Progenitor cell of endocrine pancreas (in vitro differentiated cells): ENCODE measurements at regions not wholly inside any gene's neighbourhood (a gene's known extent, or its start where the extent isn't known, plus 50 kb on each side); places are given as distances from the start of the nearest gene placed in this dataset.
"Not testable (repeated sequence)": the region's sequence is repeated elsewhere in the genome, so short reads cannot be mapped to it uniquely, and the experiment has no call there.

Experiments
- DNase-seq: peaks from one replicate; pipeline ENCODE4 v3.0.0; 2021; ENCODE audit warnings: low spot score; ENCODE audit not compliant: unreplicated experiment
- H3K27ac Mint-ChIP-seq: 2 replicates; pipeline ENCODE4 v1.8.0; 2021; ENCODE audit warnings: mild to moderate bottlenecking, moderate library complexity, mixed read lengths
- H3K27me3 Mint-ChIP-seq: 2 replicates; pipeline ENCODE4 v1.8.0; 2021; ENCODE audit warnings: mixed read lengths
- H3K36me3 Mint-ChIP-seq: 2 replicates; pipeline ENCODE4 v1.8.0; 2022; ENCODE audit warnings: mixed read lengths; ENCODE audit not compliant: insufficient read depth
- H3K4me1 Mint-ChIP-seq: 2 replicates; pipeline ENCODE4 v1.8.0; 2021; ENCODE audit warnings: low read depth, mixed read lengths
- H3K4me3 Mint-ChIP-seq: 2 replicates; pipeline ENCODE4 v1.8.0; 2021; ENCODE audit warnings: low read depth, mild to moderate bottlenecking, moderate library complexity, mixed read lengths
- H3K9me3 Mint-ChIP-seq: 2 replicates; pipeline ENCODE4 v1.8.0; 2021; ENCODE audit warnings: low read depth, mixed read lengths
- TF ChIP-seq, protein P1 (sequence below): fragments of 200-600 bp; sonication (generic); IDR thresholded peaks from one replicate; pipeline ENCODE4 v1.5.0; 2021; ENCODE audit warnings: antibody characterized with exemption, mild to moderate bottlenecking; ENCODE audit not compliant: unreplicated experiment

DNA sequence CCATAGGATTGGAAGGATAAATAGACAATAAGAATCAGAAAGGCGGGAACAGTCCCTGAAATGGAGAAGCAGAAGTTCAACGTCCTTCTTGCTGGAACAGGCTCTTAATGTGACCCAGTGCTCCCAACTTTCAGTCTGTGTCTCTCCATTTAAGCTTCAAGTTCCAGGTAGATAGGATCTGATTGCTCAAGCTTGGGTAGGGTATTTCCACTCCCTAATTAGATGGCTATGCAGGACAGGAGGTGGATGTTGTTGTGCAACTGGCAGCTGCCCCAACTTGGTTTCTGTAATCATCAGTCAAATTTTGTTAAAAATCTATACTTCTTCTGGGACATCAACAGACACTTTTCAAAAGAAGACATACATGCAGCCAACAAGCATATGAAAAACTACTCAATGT lies 266.2 kb downstream of the C12orf75 start:
- Mint-ChIP-seq H3K27ac (no peak overlapping the region), H3K4me1 (peaks cover 7% of the 10 kb centered on the region), H3K9me3 (no peaks in the 10 kb centered on the region), H3K4me3 (no peak overlapping the region), H3K27me3 (peaks cover 8% of the 10 kb centered on the region), H3K36me3 (no peaks in the 10 kb centered on the region)
- TF ChIP-seq, protein P1, sequence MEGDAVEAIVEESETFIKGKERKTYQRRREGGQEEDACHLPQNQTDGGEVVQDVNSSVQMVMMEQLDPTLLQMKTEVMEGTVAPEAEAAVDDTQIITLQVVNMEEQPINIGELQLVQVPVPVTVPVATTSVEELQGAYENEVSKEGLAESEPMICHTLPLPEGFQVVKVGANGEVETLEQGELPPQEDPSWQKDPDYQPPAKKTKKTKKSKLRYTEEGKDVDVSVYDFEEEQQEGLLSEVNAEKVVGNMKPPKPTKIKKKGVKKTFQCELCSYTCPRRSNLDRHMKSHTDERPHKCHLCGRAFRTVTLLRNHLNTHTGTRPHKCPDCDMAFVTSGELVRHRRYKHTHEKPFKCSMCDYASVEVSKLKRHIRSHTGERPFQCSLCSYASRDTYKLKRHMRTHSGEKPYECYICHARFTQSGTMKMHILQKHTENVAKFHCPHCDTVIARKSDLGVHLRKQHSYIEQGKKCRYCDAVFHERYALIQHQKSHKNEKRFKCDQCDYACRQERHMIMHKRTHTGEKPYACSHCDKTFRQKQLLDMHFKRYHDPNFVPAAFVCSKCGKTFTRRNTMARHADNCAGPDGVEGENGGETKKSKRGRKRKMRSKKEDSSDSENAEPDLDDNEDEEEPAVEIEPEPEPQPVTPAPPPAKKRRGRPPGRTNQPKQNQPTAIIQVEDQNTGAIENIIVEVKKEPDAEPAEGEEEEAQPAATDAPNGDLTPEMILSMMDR = no peak
- DNase-seq = no peak

DNA sequence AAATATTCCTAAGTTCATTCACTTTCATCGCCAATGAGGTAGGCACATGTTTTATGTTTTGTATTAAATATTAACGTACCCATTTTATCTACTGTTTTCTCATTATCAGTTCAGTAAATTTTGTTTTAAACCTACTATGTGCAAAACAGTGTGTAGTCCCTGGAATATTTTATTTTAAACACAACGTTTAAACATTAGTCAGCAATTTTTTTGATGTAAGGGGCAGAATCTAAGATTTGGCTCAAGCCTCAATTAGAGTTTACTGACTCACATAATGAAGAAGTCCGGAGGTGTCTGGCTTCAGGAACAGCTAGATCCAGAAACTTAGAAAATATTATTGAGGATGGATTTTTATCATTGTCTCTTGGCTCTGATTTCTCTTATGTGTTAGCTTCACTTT lies 267.5 kb downstream of the C12orf75 start:
- DNase-seq = no peak
- no peaks in the 10 kb centered on the region for H3K36me3 Mint-ChIP-seq
- peaks cover 7% of the 10 kb centered on the region for H3K4me1 Mint-ChIP-seq
- no peak overlapping the region for H3K4me3 Mint-ChIP-seq
- no peaks in the 10 kb centered on the region for H3K9me3 Mint-ChIP-seq
- H3K27ac Mint-ChIP-seq = no peak overlapping the region
- peaks cover 8% of the 10 kb centered on the region for H3K27me3 Mint-ChIP-seq
- TF ChIP-seq, protein P1 = no peak

DNA sequence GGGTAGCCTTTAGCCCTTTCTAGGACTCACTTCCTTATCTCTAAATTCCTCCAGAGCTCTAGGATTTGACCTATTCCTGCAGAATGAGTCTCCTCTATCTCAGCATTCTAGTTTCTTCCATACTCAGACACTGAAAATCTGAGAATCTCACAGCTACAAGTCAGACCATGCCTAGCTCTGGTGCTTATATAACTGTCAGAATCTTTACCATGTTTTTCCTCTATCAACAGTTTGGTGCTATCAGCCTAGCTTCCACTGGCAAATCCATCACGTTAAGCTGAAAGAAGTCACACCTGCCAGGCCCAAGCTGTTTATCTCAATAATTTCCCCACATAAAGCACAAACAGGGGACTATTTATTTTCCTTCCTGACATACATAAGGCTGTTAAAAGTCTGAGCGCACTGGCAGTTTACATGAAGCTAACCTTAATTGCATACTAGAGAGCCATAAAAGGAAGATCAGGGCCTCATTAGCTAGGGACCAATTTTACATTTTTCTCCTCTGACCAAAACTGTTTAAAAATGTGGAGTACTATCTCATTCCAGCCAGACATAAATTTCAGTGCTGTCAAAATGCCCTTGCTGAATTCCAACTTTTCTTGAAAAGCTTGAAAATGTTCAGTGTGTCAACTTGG lies 270.5 kb downstream of the C12orf75 start:
- TF ChIP-seq, protein P1 = no peak
- Mint-ChIP-seq H3K36me3 (peaks cover 1% of the 10 kb centered on the region), H3K9me3 (no peaks in the 10 kb centered on the region), H3K27me3 (peaks cover 6% of the 10 kb centered on the region), H3K4me3 (no peak overlapping the region), H3K27ac (no peak overlapping the region), H3K4me1 (peaks cover 7% of the 10 kb centered on the region)
- DNase-seq = no peak

DNA sequence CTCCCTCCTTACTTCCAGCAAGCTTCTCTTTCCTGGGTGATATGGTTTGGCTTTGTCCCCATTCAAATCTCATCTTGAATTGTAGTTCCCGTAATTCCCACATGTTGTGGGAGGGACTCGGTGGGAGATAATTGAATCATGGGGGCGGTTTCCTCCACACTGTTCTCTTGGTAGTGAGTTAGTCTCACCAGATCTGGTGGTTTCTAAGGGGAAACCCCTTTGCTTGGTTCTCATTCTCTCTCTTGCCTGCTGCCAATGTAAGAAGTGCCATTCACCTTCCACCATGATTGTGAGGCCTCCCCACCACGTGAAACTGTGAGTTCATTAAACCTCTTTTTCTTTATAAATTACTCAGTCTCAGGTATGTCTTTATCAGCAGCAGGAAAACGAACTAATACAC lies 271.8 kb downstream of the C12orf75 start:
- not testable (repeated sequence) for H3K36me3 Mint-ChIP-seq, H3K27ac Mint-ChIP-seq, H3K4me3 Mint-ChIP-seq, H3K9me3 Mint-ChIP-seq, H3K4me1 Mint-ChIP-seq, H3K27me3 Mint-ChIP-seq, DNase-seq

DNA sequence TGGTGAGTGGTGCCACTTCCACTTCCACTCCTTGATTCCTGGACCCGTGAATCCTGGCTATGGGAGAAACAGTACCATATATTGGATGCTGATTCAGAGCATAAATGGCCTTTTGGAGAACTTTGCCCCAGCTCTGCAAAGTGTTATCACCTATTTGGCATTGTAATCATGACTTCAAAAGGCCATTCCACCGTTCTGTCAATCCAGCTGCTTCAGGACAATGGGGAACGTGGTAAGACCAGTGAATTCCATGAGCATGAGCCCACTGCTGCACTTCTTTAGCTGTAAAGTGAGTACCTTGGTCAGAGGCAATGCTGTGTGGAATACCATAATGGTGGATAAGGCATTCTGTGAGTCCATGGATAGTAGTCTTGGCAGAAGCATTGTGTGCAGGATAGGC lies 273.8 kb downstream of the C12orf75 start:
- H3K4me1 Mint-ChIP-seq, H3K9me3 Mint-ChIP-seq, H3K27me3 Mint-ChIP-seq, H3K36me3 Mint-ChIP-seq, H3K4me3 Mint-ChIP-seq, H3K27ac Mint-ChIP-seq, DNase-seq: not testable (repeated sequence)

DNA sequence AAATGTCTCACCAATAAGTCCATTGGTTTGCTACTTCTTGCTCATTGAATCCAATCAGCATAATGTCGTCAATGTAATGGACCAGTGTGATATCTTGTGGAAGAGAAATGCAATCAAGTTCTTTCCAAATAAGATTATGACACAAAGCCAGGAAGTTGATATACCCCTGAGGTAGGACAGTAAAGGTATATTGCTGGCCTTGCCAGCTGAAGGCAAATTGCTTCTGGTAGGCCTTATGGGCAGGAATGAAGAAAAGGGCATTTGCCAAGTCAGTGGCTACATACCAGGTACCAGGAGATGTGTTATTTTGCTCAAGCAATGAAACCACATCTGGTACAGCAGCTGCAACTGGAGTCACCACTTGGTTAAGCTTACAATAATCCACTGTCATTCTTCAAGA lies 276.1 kb downstream of the C12orf75 start:
- H3K36me3 Mint-ChIP-seq, H3K4me1 Mint-ChIP-seq, H3K27me3 Mint-ChIP-seq: not testable (repeated sequence)

DNA sequence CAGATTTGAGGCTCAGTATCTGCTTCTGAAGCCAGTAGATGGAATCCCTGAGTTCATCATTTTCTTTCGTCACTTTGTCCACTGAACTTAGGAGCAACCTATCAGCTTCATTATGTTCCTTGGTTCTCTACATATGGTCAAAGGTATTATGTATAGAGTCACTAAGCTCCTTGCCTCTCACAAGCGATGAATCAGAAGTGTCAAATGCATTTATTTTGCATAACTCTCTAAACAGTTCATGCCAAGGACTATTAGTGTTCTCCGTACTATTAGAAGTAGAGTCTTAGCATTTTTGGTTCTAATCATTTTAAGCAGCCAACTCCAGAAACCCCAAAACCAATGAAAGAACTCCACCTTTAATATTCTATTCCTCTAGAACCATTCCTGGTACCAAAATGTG lies 278.5 kb downstream of the C12orf75 start:
- not testable (repeated sequence) for H3K4me3 Mint-ChIP-seq, H3K4me1 Mint-ChIP-seq, DNase-seq, H3K27me3 Mint-ChIP-seq, H3K9me3 Mint-ChIP-seq, H3K27ac Mint-ChIP-seq, H3K36me3 Mint-ChIP-seq

More for the DNA sequence above, 276.1 kb downstream of the C12orf75 start:
- H3K9me3 Mint-ChIP-seq, H3K27ac Mint-ChIP-seq, DNase-seq, H3K4me3 Mint-ChIP-seq: not testable (repeated sequence)
